Neural cell (in vitro differentiated cells): ENCODE measurements at regions not wholly inside any gene's neighbourhood (a gene's known extent, or its start where the extent isn't known, plus 50 kb on each side); places are given as distances from the start of the nearest gene placed in this dataset.

ENCODE experiments used
- H2AFZ ChIP-seq: fragments of 200-600, 300-800 bp; sonication (generic), shearing (Covaris generic); 2 replicates; pipeline ENCODE4 v1.6.0; 2014; ENCODE audit warnings: low read depth, mild to moderate bottlenecking, antibody characterized with exemption, low read length, moderate library complexity
- H3F3A ChIP-seq: fragments of 200-600 bp; shearing (Covaris generic); 2 replicates; pipeline ENCODE4 v1.6.1; 2016; ENCODE audit warnings: mild to moderate bottlenecking, moderate library complexity, mixed read lengths, antibody characterized with exemption, low read length; ENCODE audit not compliant: insufficient read depth, poor library complexity, severe bottlenecking
- H3K27ac ChIP-seq: fragments of 200-600, 300-800 bp; sonication (generic), shearing (Covaris generic); 2 replicates; pipeline ENCODE4 v1.5.1; 2014; ENCODE audit warnings: mild to moderate bottlenecking, low read length, moderate library complexity
- H3K27me3 ChIP-seq: fragments of 300-800, 200-600 bp; sonication (generic), shearing (Covaris generic); 2 replicates; pipeline ENCODE4 v1.6.0; 2014; ENCODE audit warnings: mild to moderate bottlenecking, low read depth, low read length, moderate library complexity; ENCODE audit not compliant: insufficient read depth
- H3K36me3 ChIP-seq: fragments of 300-800, 200-600 bp; sonication (generic), shearing (Covaris generic); 2 replicates; pipeline ENCODE4 v1.5.1; 2014; ENCODE audit warnings: mild to moderate bottlenecking, antibody characterized with exemption, low read length, moderate library complexity; ENCODE audit not compliant: insufficient read depth
- H3K4me2 ChIP-seq: fragments of 300-800, 200-600 bp; sonication (generic), shearing (Covaris generic); 2 replicates; pipeline ENCODE4 v1.6.0; 2014; ENCODE audit warnings: mild to moderate bottlenecking, low read length
- H3K4me3 ChIP-seq: fragments of 300-800, 200-600 bp; sonication (generic), shearing (Covaris generic); 2 replicates; pipeline ENCODE4 v1.5.1; 2014; ENCODE audit warnings: mild to moderate bottlenecking, low read length, moderate library complexity
- H3K79me2 ChIP-seq: fragments of 200-600 bp; shearing (Covaris generic); replicated peaks from 2 replicates; pipeline ENCODE4 v1.6.0; 2014; ENCODE audit warnings: mild to moderate bottlenecking, low read length, moderate library complexity; ENCODE audit not compliant: insufficient read depth
- H3K9ac ChIP-seq: fragments of 300-800, 200-600 bp; sonication (generic), shearing (Covaris generic); 2 replicates; pipeline ENCODE4 v1.6.1; 2016; ENCODE audit warnings: mild to moderate bottlenecking, low read length, mixed read lengths
- H3K9me2 ChIP-seq: fragments of 200-600 bp; shearing (Covaris generic); 2 replicates; pipeline ENCODE4 v1.6.1; 2016; ENCODE audit warnings: mild to moderate bottlenecking, low read length, mixed read lengths; ENCODE audit not compliant: insufficient read depth
- H3K9me3 ChIP-seq: fragments of 200-600, 300-800 bp; sonication (generic), shearing (Covaris generic); 2 replicates; pipeline ENCODE4 v1.6.1; 2016; ENCODE audit warnings: mild to moderate bottlenecking, mixed run types, low read length, moderate library complexity, mixed read lengths
- H4K20me1 ChIP-seq: fragments of 200-600 bp; shearing (Covaris generic); 2 replicates; pipeline ENCODE4 v1.6.1; 2016; ENCODE audit warnings: mild to moderate bottlenecking, mixed run types; ENCODE audit not compliant: insufficient read depth
- CTCF ChIP-seq: fragments of 450-650 bp; IDR thresholded peaks from 2 replicates; pipeline ENCODE4 v1.5.1; 2014; ENCODE audit warnings: antibody characterized with exemption, mild to moderate bottlenecking, moderate library complexity; ENCODE audit not compliant: poor library complexity, severe bottlenecking
- EP300 ChIP-seq: fragments of 450-650 bp; conservative IDR thresholded peaks from 2 replicates; pipeline ENCODE4 v1.6.1; 2014; ENCODE audit warnings: antibody characterized with exemption, mild to moderate bottlenecking, moderate library complexity; ENCODE audit not compliant: poor library complexity, severe bottlenecking
- EZH2 ChIP-seq: fragments of 200-600, 300-800 bp; shearing (Covaris generic), sonication (generic); IDR thresholded peaks from 2 replicates; pipeline ENCODE4 v1.6.1; 2014; ENCODE audit warnings: antibody characterized with exemption, low read length, borderline replicate concordance, mild to moderate bottlenecking; ENCODE audit not compliant: insufficient read depth, poor library complexity, severe bottlenecking
- MXI1 ChIP-seq: fragments of 450-650 bp; conservative IDR thresholded peaks from 2 replicates; pipeline ENCODE4 v1.6.1; 2014; ENCODE audit warnings: antibody characterized with exemption, mild to moderate bottlenecking; ENCODE audit not compliant: poor library complexity, severe bottlenecking
- POLR2AphosphoS5 ChIP-seq: IDR thresholded peaks from 2 replicates; pipeline ENCODE4 v1.6.1; 2012
- RAD21 ChIP-seq: fragments of 450-650 bp; conservative IDR thresholded peaks from 2 replicates; pipeline ENCODE4 v1.6.1; 2014; ENCODE audit warnings: antibody characterized with exemption, mild to moderate bottlenecking, moderate library complexity
- REST ChIP-seq: IDR thresholded peaks from 2 replicates; pipeline ENCODE4 v1.6.1; 2012; ENCODE audit warnings: borderline replicate concordance
- SMC3 ChIP-seq: fragments of 450-650 bp; conservative IDR thresholded peaks from 2 replicates; pipeline ENCODE4 v1.6.1; 2014; ENCODE audit warnings: antibody characterized with exemption, mild to moderate bottlenecking, moderate library complexity; ENCODE audit not compliant: poor library complexity
- TAF1 ChIP-seq: IDR thresholded peaks from 2 replicates; pipeline ENCODE4 v1.6.1; 2012; ENCODE audit warnings: low read depth

- Histone ChIP-seq H2AFZ (no peak overlapping the region), H3F3A (no peaks in the 10 kb centered on the region), H3K79me2 (no peaks in the 10 kb centered on the region), H3K9me2 (no peaks in the 10 kb centered on the region), H3K9me3 (no peaks in the 10 kb centered on the region), H3K27ac (no peak overlapping the region), H3K27me3 (no peaks in the 10 kb centered on the region), H3K4me2 (no peak overlapping the region), H3K4me3 (no peak overlapping the region), H3K9ac (no peak overlapping the region), H4K20me1 (no peaks in the 10 kb centered on the region), H3K36me3 (no peaks in the 10 kb centered on the region)
- no peak for TF ChIP-seq EP300
- no peak for TF ChIP-seq MXI1
- TF ChIP-seq CTCF, result no peak
- TF ChIP-seq EZH2, result no peak
- TF ChIP-seq SMC3, result no peak
- TF ChIP-seq RAD21, result no peak
- TF ChIP-seq POLR2AphosphoS5, result no peak
- no peak for TF ChIP-seq REST
- no peak for TF ChIP-seq TAF1
These were observed 634.2 kb upstream of the NR3C2 start for GRCh38 chr4:149076401-149076800.

- H3K27me3 ChIP-seq, result no peaks in the 10 kb centered on the region
- H3K4me2 ChIP-seq, result no peak overlapping the region
- no peaks in the 10 kb centered on the region for H3K9me3 ChIP-seq
- H3K27ac ChIP-seq, result peak overlapping the region; percentile 49
- H3K36me3 ChIP-seq, result no peaks in the 10 kb centered on the region
- H3K9me2 ChIP-seq, result no peaks in the 10 kb centered on the region
- H3K9ac ChIP-seq, result no peak overlapping the region
- no peak overlapping the region for H2AFZ ChIP-seq
- no peak for TF ChIP-seq TAF1
- TF ChIP-seq POLR2AphosphoS5, result peak; percentile 66
- TF ChIP-seq EZH2, result no peak
- no peak for TF ChIP-seq CTCF
- no peak for TF ChIP-seq REST
- no peaks in the 10 kb centered on the region for H3F3A ChIP-seq
- H3K79me2 ChIP-seq, result no peaks in the 10 kb centered on the region
- no peak overlapping the region for H3K4me3 ChIP-seq
- H4K20me1 ChIP-seq, result no peaks in the 10 kb centered on the region
These were observed 630.2 kb upstream of the NR3C2 start for GRCh38 chr4:149072384-149072783.
